ENCODE measurements at regions not wholly inside any gene's neighbourhood (a gene's known extent, or its start where the extent isn't known, plus 50 kb on each side); places are given as distances from the start of the nearest gene placed in this dataset.

DNA sequence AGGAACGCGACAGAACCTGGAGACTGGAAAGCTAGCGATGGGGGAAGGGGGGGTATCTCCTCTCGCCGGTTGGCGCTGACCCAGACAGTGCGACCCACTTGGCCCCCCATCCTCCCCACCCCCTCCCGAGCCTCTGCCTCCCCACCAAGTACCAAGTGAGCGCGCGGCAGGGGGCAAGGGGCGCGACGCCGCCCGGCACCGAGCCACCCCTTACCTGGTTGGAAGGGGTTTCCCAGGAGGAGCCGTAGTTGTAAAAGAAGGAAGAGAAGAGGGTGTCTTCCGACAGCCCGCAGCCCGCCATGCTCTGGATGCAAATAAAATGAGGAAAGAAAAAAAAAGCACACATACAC lies 112.2 kb downstream of the DHX15 start:
- DNase-seq (no peak), ATAC-seq (no peak)
- no peaks in the 10 kb centered on the region for H3K36me3 ChIP-seq
- no peaks in the 10 kb centered on the region for H3K9me3 ChIP-seq
- peaks cover 0 to 4% (median 3%) of the 10 kb centered on the region in 3 donors for H3K27me3 ChIP-seq
- in situ Hi-C loops (cut with MboI; ENCODE audit: low sequenced_read_pairs in 4 of 4), result loop anchor here in 1 of 4 donors (10.0 kb wide), 1 partner anchor 113 kb away; the partner anchor contains the start of gene DHX15
- H3K27ac ChIP-seq, result peak overlapping the region; percentile 71 to 84 (median 81)
- peak overlapping the region; percentile 67 to 81 (median 71) for H3K4me3 ChIP-seq
- intact Hi-C loops (cut with DNase I; ENCODE audit: low total_unique reads), result loop anchor here (2.0 to 5.0 kb wide), 2 partner anchors 763 to 1100 kb away; partner anchors contain the start of gene PI4K2B
- peaks cover 10 to 20% of the 10 kb centered on the region in 2 donors for H3K4me1 ChIP-seq
- TF ChIP-seq, protein P1, sequence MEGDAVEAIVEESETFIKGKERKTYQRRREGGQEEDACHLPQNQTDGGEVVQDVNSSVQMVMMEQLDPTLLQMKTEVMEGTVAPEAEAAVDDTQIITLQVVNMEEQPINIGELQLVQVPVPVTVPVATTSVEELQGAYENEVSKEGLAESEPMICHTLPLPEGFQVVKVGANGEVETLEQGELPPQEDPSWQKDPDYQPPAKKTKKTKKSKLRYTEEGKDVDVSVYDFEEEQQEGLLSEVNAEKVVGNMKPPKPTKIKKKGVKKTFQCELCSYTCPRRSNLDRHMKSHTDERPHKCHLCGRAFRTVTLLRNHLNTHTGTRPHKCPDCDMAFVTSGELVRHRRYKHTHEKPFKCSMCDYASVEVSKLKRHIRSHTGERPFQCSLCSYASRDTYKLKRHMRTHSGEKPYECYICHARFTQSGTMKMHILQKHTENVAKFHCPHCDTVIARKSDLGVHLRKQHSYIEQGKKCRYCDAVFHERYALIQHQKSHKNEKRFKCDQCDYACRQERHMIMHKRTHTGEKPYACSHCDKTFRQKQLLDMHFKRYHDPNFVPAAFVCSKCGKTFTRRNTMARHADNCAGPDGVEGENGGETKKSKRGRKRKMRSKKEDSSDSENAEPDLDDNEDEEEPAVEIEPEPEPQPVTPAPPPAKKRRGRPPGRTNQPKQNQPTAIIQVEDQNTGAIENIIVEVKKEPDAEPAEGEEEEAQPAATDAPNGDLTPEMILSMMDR (IDR thresholded peaks at IDR 0.05 in 4 of 5, conservative IDR thresholded peaks at IDR 0.05 in 1 of 5), result no peak
- TF ChIP-seq POLR2A (IDR thresholded peaks at IDR 0.05), result no peak

DNA sequence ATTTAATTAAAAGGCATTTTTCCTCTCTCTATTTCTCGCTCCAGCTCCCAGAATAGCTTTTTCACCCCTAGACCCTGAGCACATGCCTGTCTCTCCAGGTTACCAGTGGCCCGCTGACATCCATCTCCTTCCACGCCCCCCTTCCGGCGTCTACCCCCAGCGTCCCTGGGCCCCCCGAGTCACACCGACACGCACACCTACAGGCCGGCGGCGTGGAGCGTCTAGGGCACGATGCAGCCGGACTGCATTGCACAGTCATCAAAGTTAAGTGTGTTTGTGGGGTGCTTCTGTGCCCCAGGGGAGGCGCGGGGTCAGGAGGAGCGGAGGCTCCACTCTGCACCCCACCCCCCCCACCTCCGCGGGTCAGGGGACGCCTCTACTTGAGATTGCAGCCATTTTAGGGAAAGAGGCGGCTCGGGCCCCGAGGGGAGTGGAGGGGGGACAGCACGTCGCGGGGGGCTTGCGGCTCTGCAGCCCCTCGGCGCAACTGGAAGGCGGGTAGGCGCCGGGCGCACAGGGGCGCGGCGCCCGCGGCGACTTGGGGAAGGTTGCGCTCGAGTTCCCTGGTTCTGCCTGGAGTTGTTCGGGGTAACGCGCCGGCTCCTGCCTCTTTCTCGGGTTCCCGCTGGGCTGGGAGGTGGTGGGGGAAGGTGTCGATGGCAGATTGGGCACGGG lies 112.7 kb downstream of the DHX15 start:
- in situ Hi-C loops (cut with MboI; ENCODE audit: low sequenced_read_pairs in 4 of 4) (loop anchor here in 1 of 4 donors (10.0 kb wide), 1 partner anchor 113 kb away; the partner anchor contains the start of gene DHX15), intact Hi-C loops (cut with DNase I; ENCODE audit: low total_unique reads) (loop anchor here (1.0 to 5.0 kb wide), 3 partner anchors 113 to 1099 kb away; partner anchors contain the start of genes DHX15 and PI4K2B)
- ATAC-seq (no peak), DNase-seq (no peak)
- Histone ChIP-seq H3K4me1 (peaks cover 10 to 20% of the 10 kb centered on the region in 2 donors), H3K36me3 (no peaks in the 10 kb centered on the region), H3K4me3 (peak overlapping the region; percentile 67 to 81 (median 71)), H3K27ac (peak overlapping the region in 3 of 4 donors; percentile 80 to 84 (median 82)), H3K27me3 (peaks cover 0 to 3% (median 2%) of the 10 kb centered on the region in 3 donors), H3K9me3 (no peaks in the 10 kb centered on the region)
- TF ChIP-seq, protein P1 (IDR thresholded peaks at IDR 0.05 in 4 of 5, conservative IDR thresholded peaks at IDR 0.05 in 1 of 5), result no peak
- no peak for TF ChIP-seq POLR2A (IDR thresholded peaks at IDR 0.05)

DNA sequence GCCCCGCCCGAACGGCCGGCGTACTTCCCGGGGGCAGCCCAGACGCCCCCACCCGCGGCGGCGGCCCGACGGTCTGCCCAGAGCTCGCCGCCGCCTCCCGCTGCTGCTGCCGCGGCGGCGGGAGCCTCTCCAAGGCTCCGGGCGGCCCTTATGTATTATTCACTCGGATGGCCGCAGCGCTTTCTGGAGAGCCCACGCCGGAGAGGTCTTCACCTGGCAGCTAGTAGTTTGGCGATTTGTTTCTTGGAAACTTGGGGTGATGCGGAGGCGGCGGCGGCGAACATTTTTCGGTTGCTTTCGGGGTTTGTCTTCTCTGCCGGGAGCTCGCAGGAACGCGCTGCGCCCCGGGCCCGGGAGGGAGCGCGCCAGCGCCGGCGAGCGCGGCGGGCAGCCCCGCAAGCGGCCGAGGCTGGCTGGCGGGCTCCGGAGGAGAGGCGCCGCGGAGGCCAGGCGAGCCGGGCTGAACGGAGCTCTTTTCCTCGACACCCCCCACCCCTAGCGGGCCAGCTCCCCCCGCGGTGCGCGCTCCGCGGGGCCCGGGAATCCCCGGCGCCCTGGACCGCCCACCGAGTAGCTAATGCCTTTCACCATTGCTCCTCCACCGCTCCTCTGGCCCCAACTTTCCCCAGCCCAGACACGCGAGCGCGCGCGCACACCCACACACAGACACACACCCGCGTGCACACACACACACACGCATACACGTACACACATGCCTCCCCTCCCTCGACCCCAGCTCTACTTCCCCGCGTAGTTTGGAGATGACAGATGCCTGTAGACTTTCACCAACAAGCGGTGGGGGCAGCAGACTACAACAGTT lies 113.5 kb downstream of the DHX15 start:
- peaks cover 10 to 20% of the 10 kb centered on the region in 2 donors for H3K4me1 ChIP-seq
- H3K27me3 ChIP-seq, result peaks cover 0 to 3% (median 0%) of the 10 kb centered on the region in 3 donors
- in situ Hi-C loops (cut with MboI; ENCODE audit: low sequenced_read_pairs in 4 of 4) (loop anchor here in 1 of 4 donors (10.0 kb wide), 1 partner anchor 114 kb away; the partner anchor contains the start of gene DHX15), intact Hi-C loops (cut with DNase I; ENCODE audit: low total_unique reads) (loop anchor here (1.0 to 5.0 kb wide), 2 partner anchors 113 to 1099 kb away; partner anchors contain the start of gene DHX15)
- peak overlapping the region; percentile 67 to 81 (median 71) for H3K4me3 ChIP-seq
- ATAC-seq, result peak; percentile 32 to 34
- DNase-seq, result no peak
- H3K9me3 ChIP-seq, result no peaks in the 10 kb centered on the region
- peak overlapping the region in 3 of 4 donors; percentile 50 to 84 (median 80) for H3K27ac ChIP-seq
- H3K36me3 ChIP-seq, result no peaks in the 10 kb centered on the region
- TF ChIP-seq, protein P1 (IDR thresholded peaks at IDR 0.05 in 4 of 5, conservative IDR thresholded peaks at IDR 0.05 in 1 of 5), result no peak
- TF ChIP-seq POLR2A (IDR thresholded peaks at IDR 0.05), result no peak

DNA sequence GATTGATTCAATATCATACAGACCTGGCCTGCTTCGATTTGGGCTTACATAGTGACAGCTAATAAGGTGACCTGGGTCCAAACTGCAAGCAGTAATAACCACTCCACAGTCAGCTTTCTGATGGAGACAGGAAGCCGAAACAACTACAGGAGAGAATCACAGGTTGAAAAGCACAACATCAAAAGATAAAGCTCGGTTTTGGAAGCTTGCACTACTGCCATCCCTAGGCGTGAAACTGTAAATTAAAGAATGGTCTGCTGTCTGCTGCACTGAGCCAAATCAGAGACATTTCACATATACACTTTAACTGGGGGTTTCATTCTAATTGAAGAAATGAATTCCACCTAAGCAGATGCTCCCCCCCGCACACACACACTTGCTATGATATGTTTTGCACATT lies 116.3 kb downstream of the DHX15 start:
- H3K9me3 ChIP-seq, result no peaks in the 10 kb centered on the region
- no peak overlapping the region for H3K27ac ChIP-seq
- no peaks in the 10 kb centered on the region for H3K36me3 ChIP-seq
- DNase-seq (no peak), ATAC-seq (no peak)
- H3K27me3 ChIP-seq, result peaks cover 0 to 3% (median 0%) of the 10 kb centered on the region in 3 donors
- peaks cover 4 to 20% of the 10 kb centered on the region in 2 donors for H3K4me1 ChIP-seq
- intact Hi-C loops (cut with DNase I; ENCODE audit: low total_unique reads) (no loop called here), in situ Hi-C loops (cut with MboI; ENCODE audit: low sequenced_read_pairs in 4 of 4) (no loop called here)
- no peak overlapping the region for H3K4me3 ChIP-seq
- no peak for TF ChIP-seq POLR2A (IDR thresholded peaks at IDR 0.05)
- TF ChIP-seq, protein P1 (IDR thresholded peaks at IDR 0.05 in 4 of 5, conservative IDR thresholded peaks at IDR 0.05 in 1 of 5), result no peak
